ENCODE measurements at regions not wholly inside any gene's neighbourhood (a gene's known extent, or its start where the extent isn't known, plus 50 kb on each side); places are given as distances from the start of the nearest gene placed in this dataset.

- TF ChIP-seq ZNF462 (CRISPR knock-in tag; IDR thresholded peaks at IDR 0.05) = no peak
- no peak for TF ChIP-seq EZH2phosphoT487 (IDR thresholded peaks at IDR 0.05; ENCODE audit: unreplicated experiment)
- TF ChIP-seq NANOG (IDR thresholded peaks at IDR 0.05; ENCODE audit: borderline replicate concordance) = no peak
Measured at GRCh38 chr5:86979811-86980411, 287.8 kb upstream of the RASA1 start (continued).

- DNase-seq (ENCODE audit: low spot score) (no peak), ATAC-seq (no peak)
- Histone ChIP-seq H3K27ac (ENCODE audit: low read depth) (no peak overlapping the region), H3K36me3 (ENCODE audit: insufficient read depth) (no peaks in the 10 kb centered on the region), H3K79me2 (replicated peaks; ENCODE audit: insufficient read depth) (no peaks in the 10 kb centered on the region), H3K4me3 (no peak overlapping the region), H2AFZ (no peak overlapping the region), H3K27me3 (ENCODE audit: insufficient read depth) (no peaks in the 10 kb centered on the region), H3K4me2 (no peak overlapping the region), H3K9me2 (ENCODE audit: insufficient read depth) (no peaks in the 10 kb centered on the region), H3K4me1 (ENCODE audit: insufficient read depth) (no peaks in the 10 kb centered on the region), H4K20me1 (replicated peaks; ENCODE audit: insufficient read depth) (no peaks in the 10 kb centered on the region), H3F3A (replicated peaks; ENCODE audit: low read depth) (no peaks in the 10 kb centered on the region)
- H3K4me3 Mint-ChIP-seq = no peak overlapping the region
- no peaks in the 10 kb centered on the region for H3K27me3 Mint-ChIP-seq (ENCODE audit: insufficient read depth, low read depth, poor library complexity)
- H3K27ac Mint-ChIP-seq = no peak overlapping the region
- no peaks in the 10 kb centered on the region for H3K36me3 Mint-ChIP-seq (ENCODE audit: low read depth)
- no peaks in the 10 kb centered on the region for H3K4me1 Mint-ChIP-seq
- H3K9me3 Mint-ChIP-seq = no peaks in the 10 kb centered on the region
- TF ChIP-seq JUNB (IDR thresholded peaks at IDR 0.05; ENCODE audit: unreplicated experiment) (no peak), ZNF114 (CRISPR knock-in tag; IDR thresholded peaks at IDR 0.05) (no peak), REST (IDR thresholded peaks at IDR 0.05; ENCODE audit: unreplicated experiment) (no peak), POLR2AphosphoS5 (IDR thresholded peaks at IDR 0.05; ENCODE audit: low read depth) (no peak)
Measured at GRCh38 chr5:86981898-86982297, 285.8 kb upstream of the RASA1 start.

Measured in GM23338 (cell line).